ENCODE measurements at regions not wholly inside any gene's neighbourhood (a gene's known extent, or its start where the extent isn't known, plus 50 kb on each side); places are given as distances from the start of the nearest gene placed in this dataset.

GRCh38 chr6:85136310-85136709 is 313.6 kb upstream of the NT5E start:
- Histone ChIP-seq H3K36me3 (replicated peaks in 1 of 2; ENCODE audit: control insufficient read depth in 1 of 2, insufficient read depth in 2 of 2, low read length in 2 of 2) (no peaks in the 10 kb centered on the region), H3K9ac (ENCODE audit: insufficient read depth, low read length, poor library complexity, severe bottlenecking) (no peak overlapping the region), H3K27me3 (ENCODE audit: control insufficient read depth in 2 of 2, insufficient read depth in 2 of 2, low read length in 2 of 2) (no peaks in the 10 kb centered on the region), H3K4me1 (ENCODE audit: control insufficient read depth in 1 of 2, insufficient read depth in 2 of 2, low read length in 2 of 2) (no peaks in the 10 kb centered on the region), H3K9me3 (replicated peaks in 1 of 2; ENCODE audit: control insufficient read depth in 1 of 2, insufficient read depth in 1 of 2, low read length in 2 of 2) (no peaks in the 10 kb centered on the region), H3K27ac (ENCODE audit: low read depth in 1 of 2, low read length in 2 of 2) (no peak overlapping the region), H3K4me2 (replicated peaks; ENCODE audit: extremely low read depth, low read length, poor library complexity, severe bottlenecking) (no peak overlapping the region), H2AFZ (ENCODE audit: insufficient read depth, low read depth, low read length, poor library complexity, severe bottlenecking) (no peak overlapping the region), H3K79me2 (ENCODE audit: insufficient read depth, low read length) (no peaks in the 10 kb centered on the region), H4K20me1 (ENCODE audit: insufficient read depth, low read length) (no peaks in the 10 kb centered on the region), H3K4me3 (replicated peaks in 1 of 3; ENCODE audit: low read depth in 2 of 3, low read length in 3 of 3) (no peak overlapping the region)
- peaks cover 0 to 3% (median 0%) of the 10 kb centered on the region in 7 donors for H3K9me3 Mint-ChIP-seq
- intact Hi-C loops (cut with micrococcal nuclease): no loop called here
- DNase-seq: no peak
- TF ChIP-seq CTCF (IDR thresholded peaks at IDR 0.05): no peak
- no peaks in the 10 kb centered on the region for H3K4me1 Mint-ChIP-seq
- no peaks in the 10 kb centered on the region for H3K36me3 Mint-ChIP-seq
- no peaks in the 10 kb centered on the region for H3K27me3 Mint-ChIP-seq (ENCODE audit: low read depth in 3 of 3)
- H3K4me3 Mint-ChIP-seq: no peak overlapping the region
- 85% methylated on average over 3 of the region's 3 CpGs for WGBS (ENCODE audit: insufficient coverage)
- no peak overlapping the region for H3K27ac Mint-ChIP-seq

GRCh38 chr6:85135376-85136094 is 314.3 kb upstream of the NT5E start:
- Mint-ChIP-seq H3K36me3 (no peaks in the 10 kb centered on the region), H3K4me3 (no peak overlapping the region), H3K9me3 (peaks cover 0 to 3% (median 0%) of the 10 kb centered on the region in 7 donors), H3K4me1 (no peaks in the 10 kb centered on the region), H3K27me3 (ENCODE audit: low read depth in 3 of 3) (no peaks in the 10 kb centered on the region), H3K27ac (no peak overlapping the region)
- Histone ChIP-seq H3K4me2 (replicated peaks; ENCODE audit: extremely low read depth, low read length, poor library complexity, severe bottlenecking) (no peak overlapping the region), H3K79me2 (ENCODE audit: insufficient read depth, low read length) (no peaks in the 10 kb centered on the region), H3K9me3 (replicated peaks in 1 of 2; ENCODE audit: control insufficient read depth in 1 of 2, insufficient read depth in 1 of 2, low read length in 2 of 2) (no peaks in the 10 kb centered on the region), H3K4me1 (ENCODE audit: control insufficient read depth in 1 of 2, insufficient read depth in 2 of 2, low read length in 2 of 2) (no peaks in the 10 kb centered on the region), H3K4me3 (replicated peaks in 1 of 3; ENCODE audit: low read depth in 2 of 3, low read length in 3 of 3) (no peak overlapping the region), H3K27ac (ENCODE audit: low read depth in 1 of 2, low read length in 2 of 2) (no peak overlapping the region), H4K20me1 (ENCODE audit: insufficient read depth, low read length) (no peaks in the 10 kb centered on the region), H2AFZ (ENCODE audit: insufficient read depth, low read depth, low read length, poor library complexity, severe bottlenecking) (no peak overlapping the region), H3K9ac (ENCODE audit: insufficient read depth, low read length, poor library complexity, severe bottlenecking) (no peak overlapping the region), H3K36me3 (replicated peaks in 1 of 2; ENCODE audit: control insufficient read depth in 1 of 2, insufficient read depth in 2 of 2, low read length in 2 of 2) (no peaks in the 10 kb centered on the region), H3K27me3 (ENCODE audit: control insufficient read depth in 2 of 2, insufficient read depth in 2 of 2, low read length in 2 of 2) (no peaks in the 10 kb centered on the region)
- WGBS (ENCODE audit: insufficient coverage): no CpG with 5 or more reads among the region's 1 CpG
- no peak for DNase-seq
- intact Hi-C loops (cut with micrococcal nuclease): no loop called here
- no peak for TF ChIP-seq CTCF (IDR thresholded peaks at IDR 0.05)

Measured in CD14-positive monocyte (primary cell).